ENCODE measurements at regions not wholly inside any gene's neighbourhood (a gene's known extent, or its start where the extent isn't known, plus 50 kb on each side); places are given as distances from the start of the nearest gene placed in this dataset.
A peak's percentile ranks its signal among the peaks of the same experiment; 100 is the strongest.

DNA sequence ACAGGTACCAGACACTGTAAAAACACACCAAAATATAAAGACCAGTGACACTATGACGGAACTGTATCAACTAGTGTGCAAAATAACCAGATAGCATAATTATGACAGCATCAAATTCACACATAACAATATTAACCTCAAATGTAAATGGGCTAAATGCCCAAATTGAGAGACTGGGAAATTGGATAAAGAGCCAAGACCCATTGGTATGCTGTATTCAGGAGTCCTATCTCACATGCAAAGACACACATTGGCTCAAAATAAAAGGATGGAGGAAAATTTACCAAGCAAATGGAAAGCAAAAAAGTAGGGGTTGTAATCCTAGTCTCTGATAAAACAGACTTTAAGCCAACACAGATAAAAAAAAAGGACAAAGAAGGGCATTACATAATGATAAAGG, 416.3 kb upstream of the ZNF608 start:
- Mint-ChIP-seq H3K4me3 (ENCODE audit: unreplicated experiment) (no peak overlapping the region), H3K27me3 (ENCODE audit: unreplicated experiment) (no peaks in the 10 kb centered on the region), H3K27ac (ENCODE audit: unreplicated experiment) (no peak overlapping the region), H3K9me3 (ENCODE audit: unreplicated experiment) (peaks cover 18% of the 10 kb centered on the region), H3K36me3 (ENCODE audit: unreplicated experiment) (peaks cover 31% of the 10 kb centered on the region), H3K4me1 (ENCODE audit: low read depth, unreplicated experiment) (peaks cover 4% of the 10 kb centered on the region)
- DNase-seq = no peak
- TF ChIP-seq, protein P1, sequence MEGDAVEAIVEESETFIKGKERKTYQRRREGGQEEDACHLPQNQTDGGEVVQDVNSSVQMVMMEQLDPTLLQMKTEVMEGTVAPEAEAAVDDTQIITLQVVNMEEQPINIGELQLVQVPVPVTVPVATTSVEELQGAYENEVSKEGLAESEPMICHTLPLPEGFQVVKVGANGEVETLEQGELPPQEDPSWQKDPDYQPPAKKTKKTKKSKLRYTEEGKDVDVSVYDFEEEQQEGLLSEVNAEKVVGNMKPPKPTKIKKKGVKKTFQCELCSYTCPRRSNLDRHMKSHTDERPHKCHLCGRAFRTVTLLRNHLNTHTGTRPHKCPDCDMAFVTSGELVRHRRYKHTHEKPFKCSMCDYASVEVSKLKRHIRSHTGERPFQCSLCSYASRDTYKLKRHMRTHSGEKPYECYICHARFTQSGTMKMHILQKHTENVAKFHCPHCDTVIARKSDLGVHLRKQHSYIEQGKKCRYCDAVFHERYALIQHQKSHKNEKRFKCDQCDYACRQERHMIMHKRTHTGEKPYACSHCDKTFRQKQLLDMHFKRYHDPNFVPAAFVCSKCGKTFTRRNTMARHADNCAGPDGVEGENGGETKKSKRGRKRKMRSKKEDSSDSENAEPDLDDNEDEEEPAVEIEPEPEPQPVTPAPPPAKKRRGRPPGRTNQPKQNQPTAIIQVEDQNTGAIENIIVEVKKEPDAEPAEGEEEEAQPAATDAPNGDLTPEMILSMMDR (IDR thresholded peaks at IDR 0.05; ENCODE audit: partially characterized antibody, unreplicated experiment) = no peak

DNA sequence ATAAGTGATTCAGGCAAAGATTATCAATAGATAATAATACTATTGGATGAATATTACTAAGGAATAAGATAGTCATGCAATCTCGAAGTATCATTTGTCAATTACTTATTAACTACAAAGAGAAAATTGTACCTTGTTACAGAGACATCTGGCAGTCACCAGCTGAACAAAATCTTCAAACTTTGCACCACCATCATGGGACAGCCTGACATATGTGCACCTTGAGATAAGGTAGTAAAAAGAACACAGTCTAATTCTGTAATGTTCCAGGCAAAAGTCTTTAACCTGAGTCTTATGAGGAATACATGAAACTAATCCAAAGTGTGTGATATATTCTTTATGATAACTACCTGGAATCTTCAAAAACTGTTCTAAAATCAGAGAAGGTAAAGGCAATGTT, 423.0 kb upstream of the ZNF608 start:
- TF ChIP-seq, protein P1 (IDR thresholded peaks at IDR 0.05; ENCODE audit: partially characterized antibody, unreplicated experiment) = no peak
- no peak for DNase-seq
- H3K4me3 Mint-ChIP-seq (ENCODE audit: unreplicated experiment) = no peak overlapping the region
- peaks cover 14% of the 10 kb centered on the region for H3K36me3 Mint-ChIP-seq (ENCODE audit: unreplicated experiment)
- H3K9me3 Mint-ChIP-seq (ENCODE audit: unreplicated experiment) = peaks cover 6% of the 10 kb centered on the region
- H3K4me1 Mint-ChIP-seq (ENCODE audit: low read depth, unreplicated experiment) = no peaks in the 10 kb centered on the region
- no peak overlapping the region for H3K27ac Mint-ChIP-seq (ENCODE audit: unreplicated experiment)
- H3K27me3 Mint-ChIP-seq (ENCODE audit: unreplicated experiment) = no peaks in the 10 kb centered on the region

DNA sequence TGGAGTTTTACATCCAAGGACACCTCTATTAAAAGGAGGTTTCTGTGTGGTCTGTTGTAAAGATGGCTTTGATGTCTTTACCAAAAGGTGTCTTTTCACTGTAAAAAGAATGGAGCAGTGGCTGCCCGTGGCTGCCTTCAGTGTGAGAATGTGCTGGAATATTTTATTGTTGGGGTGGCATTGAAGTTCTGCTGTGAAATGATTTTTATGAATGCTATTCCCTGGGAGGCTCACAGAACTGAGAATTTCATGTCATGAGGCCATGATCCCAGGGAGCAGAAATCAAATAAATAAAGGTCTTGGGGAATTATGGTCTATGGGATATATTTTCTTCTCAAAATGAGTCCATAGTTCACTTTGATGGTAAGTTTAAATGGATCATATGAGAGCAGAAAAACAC, 425.2 kb upstream of the ZNF608 start:
- H3K36me3 Mint-ChIP-seq (ENCODE audit: unreplicated experiment) = no peaks in the 10 kb centered on the region
- H3K27me3 Mint-ChIP-seq (ENCODE audit: unreplicated experiment) = no peaks in the 10 kb centered on the region
- H3K4me3 Mint-ChIP-seq (ENCODE audit: unreplicated experiment) = no peak overlapping the region
- peaks cover 5% of the 10 kb centered on the region for H3K4me1 Mint-ChIP-seq (ENCODE audit: low read depth, unreplicated experiment)
- H3K27ac Mint-ChIP-seq (ENCODE audit: unreplicated experiment) = no peak overlapping the region
- no peak for DNase-seq
- TF ChIP-seq, protein P1 (IDR thresholded peaks at IDR 0.05; ENCODE audit: partially characterized antibody, unreplicated experiment) = no peak
- no peaks in the 10 kb centered on the region for H3K9me3 Mint-ChIP-seq (ENCODE audit: unreplicated experiment)

DNA sequence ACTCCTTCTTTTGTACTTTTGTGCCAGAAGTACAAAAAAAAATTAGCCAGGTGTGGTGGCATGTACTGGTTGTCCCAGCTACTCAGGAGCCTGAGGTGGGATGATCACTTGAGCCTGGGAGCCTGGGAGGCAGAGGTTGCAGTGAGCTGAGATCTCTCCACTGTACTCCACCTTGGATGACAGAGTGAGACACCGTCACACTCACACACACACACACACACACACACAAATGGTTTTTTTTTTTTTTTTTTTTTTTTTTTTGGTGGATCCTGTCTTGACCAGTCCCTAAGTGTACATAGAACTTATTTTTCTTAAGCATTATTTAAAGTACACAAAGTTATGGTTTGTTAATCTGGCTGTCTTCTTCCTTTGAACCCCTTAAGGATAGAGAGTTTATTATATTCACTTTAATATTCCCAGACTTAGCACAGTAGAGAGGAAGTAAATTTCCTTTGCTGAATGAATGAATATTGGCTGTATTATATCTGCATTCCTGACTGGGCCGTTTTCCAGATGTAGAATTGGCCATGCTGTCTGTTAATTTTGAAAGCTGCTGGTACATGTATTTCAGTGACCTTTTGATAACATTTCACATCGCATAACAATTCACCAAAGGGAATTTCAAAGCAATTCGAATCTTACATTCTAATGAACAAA, 429.0 kb upstream of the ZNF608 start:
- H3K9me3 Mint-ChIP-seq (ENCODE audit: unreplicated experiment) = peaks cover 2% of the 10 kb centered on the region
- no peak for DNase-seq
- no peak overlapping the region for H3K4me3 Mint-ChIP-seq (ENCODE audit: unreplicated experiment)
- TF ChIP-seq, protein P1 (IDR thresholded peaks at IDR 0.05; ENCODE audit: partially characterized antibody, unreplicated experiment) = no peak
- no peaks in the 10 kb centered on the region for H3K36me3 Mint-ChIP-seq (ENCODE audit: unreplicated experiment)
- H3K4me1 Mint-ChIP-seq (ENCODE audit: low read depth, unreplicated experiment) = peaks cover 14% of the 10 kb centered on the region
- no peaks in the 10 kb centered on the region for H3K27me3 Mint-ChIP-seq (ENCODE audit: unreplicated experiment)
- H3K27ac Mint-ChIP-seq (ENCODE audit: unreplicated experiment) = no peak overlapping the region

DNA sequence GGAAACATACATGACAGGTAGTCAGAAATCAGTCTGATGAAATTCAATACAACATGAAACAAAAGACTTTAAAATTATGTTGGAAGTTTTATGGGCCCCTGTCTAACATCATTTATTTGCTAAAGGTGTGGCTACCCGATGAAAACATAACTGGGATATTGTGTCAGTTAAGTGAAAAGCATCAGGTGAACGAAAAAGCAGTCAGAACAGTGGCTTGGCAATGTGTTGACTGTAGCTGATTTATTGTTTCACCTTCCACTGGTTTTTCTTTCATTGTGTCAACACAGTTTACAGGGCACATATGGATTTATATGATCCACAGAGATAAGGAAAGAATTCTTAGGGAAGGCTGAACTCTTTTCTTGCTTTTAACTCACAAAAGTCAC, 429.6 kb upstream of the ZNF608 start:
- Mint-ChIP-seq H3K4me1 (ENCODE audit: low read depth, unreplicated experiment) (peaks cover 14% of the 10 kb centered on the region), H3K27ac (ENCODE audit: unreplicated experiment) (peak overlapping the region; percentile 14), H3K36me3 (ENCODE audit: unreplicated experiment) (no peaks in the 10 kb centered on the region), H3K27me3 (ENCODE audit: unreplicated experiment) (no peaks in the 10 kb centered on the region), H3K9me3 (ENCODE audit: unreplicated experiment) (peaks cover 2% of the 10 kb centered on the region), H3K4me3 (ENCODE audit: unreplicated experiment) (no peak overlapping the region)
- TF ChIP-seq, protein P1 (IDR thresholded peaks at IDR 0.05; ENCODE audit: partially characterized antibody, unreplicated experiment) = no peak
- no peak for DNase-seq

Measured in glutamatergic neuron (in vitro differentiated cells).